ENCODE measurements at regions not wholly inside any gene's neighbourhood (a gene's known extent, or its start where the extent isn't known, plus 50 kb on each side); places are given as distances from the start of the nearest gene placed in this dataset.

GRCh38 chr18:41459656-41460055 lies 495.4 kb upstream of the PIK3C3 start:
- H3K36me3 ChIP-seq (ENCODE audit: low read depth, missing control alignments): no peaks in the 10 kb centered on the region
- no peaks in the 10 kb centered on the region for H3K9me3 ChIP-seq
- no peak for TF ChIP-seq POLR2A (IDR thresholded peaks at IDR 0.05)
- TF ChIP-seq, protein P1, sequence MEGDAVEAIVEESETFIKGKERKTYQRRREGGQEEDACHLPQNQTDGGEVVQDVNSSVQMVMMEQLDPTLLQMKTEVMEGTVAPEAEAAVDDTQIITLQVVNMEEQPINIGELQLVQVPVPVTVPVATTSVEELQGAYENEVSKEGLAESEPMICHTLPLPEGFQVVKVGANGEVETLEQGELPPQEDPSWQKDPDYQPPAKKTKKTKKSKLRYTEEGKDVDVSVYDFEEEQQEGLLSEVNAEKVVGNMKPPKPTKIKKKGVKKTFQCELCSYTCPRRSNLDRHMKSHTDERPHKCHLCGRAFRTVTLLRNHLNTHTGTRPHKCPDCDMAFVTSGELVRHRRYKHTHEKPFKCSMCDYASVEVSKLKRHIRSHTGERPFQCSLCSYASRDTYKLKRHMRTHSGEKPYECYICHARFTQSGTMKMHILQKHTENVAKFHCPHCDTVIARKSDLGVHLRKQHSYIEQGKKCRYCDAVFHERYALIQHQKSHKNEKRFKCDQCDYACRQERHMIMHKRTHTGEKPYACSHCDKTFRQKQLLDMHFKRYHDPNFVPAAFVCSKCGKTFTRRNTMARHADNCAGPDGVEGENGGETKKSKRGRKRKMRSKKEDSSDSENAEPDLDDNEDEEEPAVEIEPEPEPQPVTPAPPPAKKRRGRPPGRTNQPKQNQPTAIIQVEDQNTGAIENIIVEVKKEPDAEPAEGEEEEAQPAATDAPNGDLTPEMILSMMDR (IDR thresholded peaks at IDR 0.05): no peak
- H3K4me3 ChIP-seq: no peak overlapping the region
- intact Hi-C loops (cut with DNase I; ENCODE audit: low total_unique reads): no loop called here
- DNase-seq: no peak
- no peaks in the 10 kb centered on the region for H3K27me3 ChIP-seq
- H3K4me1 ChIP-seq: no peaks in the 10 kb centered on the region
- no peak overlapping the region for H3K27ac ChIP-seq
- 90 to 97% methylated on average over 2 of the region's 2 CpGs for WGBS, 2 donors

DNA sequence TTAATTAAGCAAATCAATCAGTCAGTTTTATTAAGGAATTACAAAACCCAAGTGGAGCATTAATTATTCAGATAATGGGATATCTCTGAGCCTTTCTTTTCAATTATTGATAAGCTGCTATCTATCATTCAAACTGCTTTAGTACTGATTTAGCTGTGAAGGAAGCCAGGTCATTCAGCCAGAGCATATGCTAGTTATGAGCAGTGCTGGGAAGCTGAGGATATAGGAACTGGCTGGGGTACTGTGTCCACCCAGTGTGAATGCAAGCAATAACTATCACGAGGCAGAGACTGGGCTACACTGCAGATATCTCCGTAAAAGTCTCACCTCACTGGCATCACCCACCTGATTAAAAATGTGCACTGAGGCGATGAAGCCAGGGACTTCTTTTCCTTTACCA lies 496.7 kb upstream of the PIK3C3 start:
- WGBS, 2 donors: 68 to 78% methylated on average over 3 of the region's 3 CpGs
- Histone ChIP-seq H3K27ac (no peak overlapping the region), H3K36me3 (ENCODE audit: low read depth, missing control alignments) (no peaks in the 10 kb centered on the region), H3K4me1 (no peaks in the 10 kb centered on the region), H3K27me3 (no peaks in the 10 kb centered on the region), H3K4me3 (no peak overlapping the region), H3K9me3 (no peaks in the 10 kb centered on the region)
- no peak for DNase-seq
- no peak for TF ChIP-seq POLR2A (IDR thresholded peaks at IDR 0.05)
- TF ChIP-seq, protein P1 (IDR thresholded peaks at IDR 0.05): no peak
- intact Hi-C loops (cut with DNase I; ENCODE audit: low total_unique reads): no loop called here

- TF ChIP-seq POLR2A (IDR thresholded peaks at IDR 0.05): no peak
- TF ChIP-seq, protein P1 (IDR thresholded peaks at IDR 0.05): no peak
- 49 to 50% methylated on average over 13 of the region's 13 CpGs for WGBS, 2 donors
- Histone ChIP-seq H3K27ac (no peak overlapping the region), H3K36me3 (ENCODE audit: low read depth, missing control alignments) (no peaks in the 10 kb centered on the region), H3K4me3 (no peak overlapping the region), H3K4me1 (no peaks in the 10 kb centered on the region), H3K27me3 (no peaks in the 10 kb centered on the region), H3K9me3 (no peaks in the 10 kb centered on the region)
- DNase-seq: no peak
- intact Hi-C loops (cut with DNase I; ENCODE audit: low total_unique reads): no loop called here
These were observed 497.2 kb upstream of the PIK3C3 start for GRCh38 chr18:41457765-41458326.

- Histone ChIP-seq H3K27ac (no peak overlapping the region), H3K4me1 (no peaks in the 10 kb centered on the region), H3K27me3 (no peaks in the 10 kb centered on the region), H3K9me3 (no peaks in the 10 kb centered on the region), H3K36me3 (ENCODE audit: low read depth, missing control alignments) (no peaks in the 10 kb centered on the region), H3K4me3 (no peak overlapping the region)
- no peak for DNase-seq
- TF ChIP-seq POLR2A (IDR thresholded peaks at IDR 0.05): no peak
- TF ChIP-seq, protein P1 (IDR thresholded peaks at IDR 0.05): no peak
- 82 to 89% methylated on average over 4 of the region's 4 CpGs for WGBS, 2 donors
- intact Hi-C loops (cut with DNase I; ENCODE audit: low total_unique reads): no loop called here
These were observed 498.2 kb upstream of the PIK3C3 start for GRCh38 chr18:41456831-41457230.

- no peak for DNase-seq
- no peaks in the 10 kb centered on the region for H3K4me1 ChIP-seq
- H3K27ac ChIP-seq: no peak overlapping the region
- H3K36me3 ChIP-seq (ENCODE audit: low read depth, missing control alignments): no peaks in the 10 kb centered on the region
- H3K9me3 ChIP-seq: no peaks in the 10 kb centered on the region
- H3K4me3 ChIP-seq: no peak overlapping the region
- TF ChIP-seq, protein P1 (IDR thresholded peaks at IDR 0.05): no peak
- TF ChIP-seq POLR2A (IDR thresholded peaks at IDR 0.05): no peak
- no peaks in the 10 kb centered on the region for H3K27me3 ChIP-seq
- intact Hi-C loops (cut with DNase I; ENCODE audit: low total_unique reads): no loop called here
These were observed 505.4 kb upstream of the PIK3C3 start for GRCh38 chr18:41449612-41450011.

Data from testis (tissue), 2 donors.